Bone marrow (tissue), 2 donors: ENCODE measurements at regions not wholly inside any gene's neighbourhood (a gene's known extent, or its start where the extent isn't known, plus 50 kb on each side); places are given as distances from the start of the nearest gene placed in this dataset.
"Not testable (repeated sequence)": the region's sequence is repeated elsewhere in the genome, so short reads cannot be mapped to it uniquely, and the experiment has no call there.

Experiments used
- DNase-seq, 2 donors: peaks; one replicate each; lab custom pipeline; 2025; lab: John Stamatoyannopoulos, UW

DNA sequence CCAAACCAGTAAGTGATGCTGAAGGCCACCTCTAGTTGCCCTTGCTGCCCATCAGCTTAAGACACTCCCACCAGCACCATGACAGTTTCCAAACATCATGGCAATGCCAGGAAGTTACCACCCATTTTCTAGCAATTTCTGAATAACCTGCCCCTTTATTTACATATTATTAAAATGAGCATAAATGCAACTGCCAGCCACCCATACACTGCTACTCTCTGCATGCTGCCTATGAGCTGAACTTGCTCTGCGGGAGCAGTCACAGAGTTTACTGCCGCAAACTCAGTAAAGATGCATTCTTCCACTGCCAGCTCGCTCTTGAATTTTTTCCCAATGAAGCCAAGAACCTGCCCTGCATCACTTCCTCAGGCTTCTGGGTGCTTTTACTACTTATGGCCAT is 212.6 kb downstream of the SH2D4B start:
- DNase-seq, result no peak

DNA sequence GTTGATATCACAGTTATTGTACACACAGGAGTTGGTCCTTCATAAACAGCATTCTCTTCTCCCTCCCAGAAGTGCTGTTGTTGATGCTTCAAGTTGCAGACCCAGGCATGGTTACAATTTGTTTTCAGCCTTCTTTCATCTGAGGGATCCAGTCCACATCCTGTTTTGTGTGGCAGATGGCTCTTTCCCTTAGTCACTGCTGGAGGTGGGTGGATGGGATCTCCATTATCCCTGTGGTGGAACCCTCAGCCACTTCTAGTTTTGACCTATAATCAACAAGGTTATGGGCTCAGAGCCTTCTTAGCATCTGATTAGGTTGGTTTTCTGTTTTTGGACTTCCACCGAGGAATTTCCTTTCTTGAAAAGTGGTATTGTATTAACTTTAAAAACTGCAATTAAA is 214.2 kb downstream of the SH2D4B start:
- DNase-seq, result no peak

DNA sequence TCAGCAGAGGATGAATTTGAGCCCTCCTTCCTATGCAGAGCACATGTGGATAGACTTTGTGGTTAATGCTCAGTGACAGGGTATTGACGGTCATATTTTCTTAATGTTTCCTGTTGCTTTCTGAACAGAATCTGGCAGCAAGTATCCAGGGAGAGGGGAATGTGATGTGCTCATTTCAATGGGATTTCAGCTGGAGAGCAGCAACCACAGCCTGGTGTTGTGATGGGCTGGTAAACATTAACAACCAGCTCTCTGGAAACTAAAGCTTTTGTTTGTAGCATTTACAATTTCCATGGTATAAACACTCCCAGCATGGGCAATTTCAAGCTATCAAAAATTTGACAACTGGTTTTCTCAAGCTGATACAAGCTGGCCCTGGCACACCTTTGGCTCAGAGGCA is 215.9 kb downstream of the SH2D4B start:
- no peak for DNase-seq

DNA sequence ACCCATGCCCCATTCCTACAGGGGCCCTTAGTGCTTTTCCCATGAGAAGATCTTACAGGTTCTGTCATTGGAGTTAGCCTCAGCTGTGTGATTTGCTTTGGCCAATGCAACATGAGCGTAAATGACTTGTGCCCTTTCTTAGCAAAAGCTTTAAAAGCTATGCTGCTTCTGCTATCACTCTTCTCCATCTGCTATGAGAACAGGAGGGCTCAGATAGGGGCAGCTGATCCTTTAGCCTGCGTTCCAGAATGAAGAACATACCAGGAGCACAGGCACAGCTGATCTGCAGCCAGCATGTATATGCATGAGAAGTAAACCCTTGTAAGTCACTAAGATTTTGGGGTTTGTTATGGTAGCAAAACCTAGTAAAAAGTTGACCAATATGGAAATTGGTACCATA is 218.2 kb downstream of the SH2D4B start:
- DNase-seq, result no peak

DNA sequence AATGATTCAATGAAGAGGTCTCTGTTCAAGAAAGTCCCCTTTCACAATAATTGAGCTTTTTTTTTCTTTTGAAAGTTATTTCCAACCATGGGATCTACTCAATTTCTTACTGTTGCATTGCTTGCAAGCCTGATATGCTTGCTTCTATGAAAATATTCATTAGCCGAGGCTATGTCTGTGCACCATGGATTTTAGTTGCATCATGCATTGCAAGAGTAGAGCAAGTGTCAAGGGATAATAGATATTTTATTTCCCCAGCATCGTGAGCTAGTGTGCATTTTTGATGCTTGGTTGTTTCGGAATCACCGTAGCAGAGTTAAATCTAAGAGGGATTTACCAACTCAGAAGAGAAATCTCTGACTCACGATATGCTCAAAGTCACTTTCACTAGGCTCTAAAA is 222.0 kb downstream of the SH2D4B start:
- no peak for DNase-seq

DNA sequence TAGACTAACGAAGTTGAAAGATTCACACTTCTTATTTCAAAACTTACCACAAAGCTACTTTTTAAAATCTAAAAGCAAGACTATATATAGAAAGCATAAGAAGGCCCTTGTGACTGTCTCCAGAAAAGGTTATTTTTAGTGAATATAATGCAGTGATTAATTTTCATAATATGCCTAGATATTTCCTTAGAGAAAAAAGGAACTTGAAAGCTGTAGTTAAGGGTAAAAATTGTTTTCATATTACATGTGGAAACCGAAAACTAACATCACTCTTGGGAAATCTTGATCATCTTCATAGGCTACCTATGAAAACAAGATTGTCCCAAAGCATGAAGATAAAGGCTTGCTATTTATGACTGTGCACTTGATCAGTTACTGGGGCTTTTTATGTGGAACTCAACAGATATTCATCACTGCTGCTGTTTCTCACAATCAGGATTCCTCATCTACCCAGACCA is 223.2 kb downstream of the SH2D4B start:
- no peak for DNase-seq

DNA sequence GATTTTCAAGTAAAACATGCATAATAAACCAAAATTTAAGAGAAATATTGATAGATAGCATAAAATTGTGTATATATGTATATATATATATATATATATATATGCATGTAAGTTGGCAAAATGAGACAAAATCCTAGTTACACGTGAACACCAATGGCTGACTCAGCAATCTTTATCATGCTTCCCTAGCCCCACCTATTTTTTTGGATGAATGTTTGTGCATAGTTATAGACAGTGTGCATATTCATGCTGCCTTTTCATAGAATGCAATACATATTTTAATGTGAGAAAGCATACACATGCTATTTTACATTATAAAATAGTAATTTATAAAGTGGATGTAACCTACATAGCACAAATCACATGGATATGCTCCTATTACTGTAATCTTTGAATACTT is 230.3 kb downstream of the SH2D4B start:
- DNase-seq, result no peak

DNA sequence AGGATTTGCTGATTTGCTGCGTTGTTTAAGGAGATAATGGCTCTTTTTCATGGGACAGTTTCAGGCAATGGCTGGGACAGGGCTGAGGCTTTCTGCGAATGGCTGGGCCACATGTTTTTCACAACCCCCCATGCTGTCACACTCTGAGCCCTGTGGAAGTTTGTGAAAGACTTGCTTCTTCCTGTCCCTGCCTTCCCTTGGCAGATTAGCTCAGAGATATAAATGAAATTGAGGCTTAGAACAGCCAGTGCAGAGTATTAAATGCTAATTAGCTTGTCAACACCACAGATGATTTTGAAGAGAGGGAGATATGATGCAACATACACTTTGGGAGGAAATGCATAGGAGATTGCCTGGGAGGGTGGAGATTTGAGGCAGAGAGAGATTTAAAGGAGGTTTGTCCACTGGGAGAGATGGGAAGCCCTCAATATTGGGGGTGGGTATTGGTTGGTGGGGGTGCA is 232.0 kb downstream of the SH2D4B start:
- DNase-seq, result no peak

DNA sequence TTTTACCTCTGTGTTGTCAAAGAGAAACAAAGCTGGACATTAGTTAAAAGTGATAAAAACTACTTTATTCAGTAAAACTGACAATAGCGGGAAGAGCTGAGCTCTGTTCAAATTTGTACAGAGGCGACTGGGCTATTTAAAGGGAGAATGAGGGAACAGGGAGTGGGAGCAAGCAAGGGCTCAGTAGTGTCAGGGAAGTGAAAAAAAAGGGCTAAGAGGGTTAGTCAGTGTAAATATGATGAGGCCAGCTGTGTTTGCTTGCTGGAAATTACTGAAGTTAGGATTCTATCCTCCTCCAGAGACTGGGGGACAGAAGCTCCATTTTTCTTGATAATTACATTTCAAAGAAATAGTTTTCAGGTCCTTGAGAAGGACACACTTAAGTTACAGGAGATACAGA is 232.5 kb downstream of the SH2D4B start:
- DNase-seq, result no peak

DNA sequence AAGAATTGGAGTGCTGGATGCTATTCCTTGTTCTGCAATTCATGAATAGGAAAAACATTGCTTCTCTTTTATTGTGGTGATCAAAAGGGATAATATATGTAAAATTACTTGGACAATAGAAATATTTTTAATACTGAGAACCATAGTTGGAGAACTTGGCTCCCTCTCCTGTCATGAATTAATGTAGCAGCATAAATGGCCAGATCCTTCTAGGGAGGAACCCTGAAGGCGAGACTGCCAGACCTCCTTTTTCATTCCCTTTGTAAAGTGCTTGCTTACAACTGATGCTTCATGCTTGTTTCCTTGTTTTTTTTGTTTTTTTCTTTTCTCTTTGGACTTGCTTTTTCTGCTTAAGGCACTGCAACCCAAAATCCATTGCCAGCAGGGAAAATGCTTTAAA is 233.6 kb downstream of the SH2D4B start:
- DNase-seq, result no peak

DNA sequence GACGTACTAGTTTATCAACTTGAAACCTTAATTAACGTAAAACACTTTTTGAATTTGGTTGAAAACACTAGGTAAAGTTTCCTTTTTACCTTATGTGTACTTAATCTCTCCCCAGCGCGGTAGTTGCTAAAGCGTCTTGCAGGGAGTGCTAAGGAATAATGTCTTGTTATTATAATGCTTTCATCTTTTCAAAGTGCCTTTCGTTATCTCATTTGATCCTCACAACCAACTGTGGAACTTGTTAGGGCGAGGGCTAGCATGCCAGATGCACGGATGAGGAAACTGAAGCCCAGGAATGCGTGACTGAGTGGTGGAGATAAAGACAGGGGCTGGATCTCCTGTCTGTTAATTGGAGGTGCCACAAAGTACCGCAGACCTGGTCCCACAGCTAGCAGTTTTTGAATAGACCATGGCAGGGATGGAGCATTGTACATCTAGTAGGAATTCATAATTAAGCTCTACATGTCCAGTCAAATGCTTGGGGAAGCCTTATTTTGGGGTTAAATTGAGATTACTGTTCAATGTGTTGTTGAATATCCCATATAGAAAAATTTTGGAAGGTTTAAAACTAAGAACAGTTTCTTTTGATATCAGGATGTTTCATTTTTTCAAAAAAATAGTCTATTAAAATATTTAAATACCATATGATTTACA is 234.3 kb downstream of the SH2D4B start:
- no peak for DNase-seq

DNA sequence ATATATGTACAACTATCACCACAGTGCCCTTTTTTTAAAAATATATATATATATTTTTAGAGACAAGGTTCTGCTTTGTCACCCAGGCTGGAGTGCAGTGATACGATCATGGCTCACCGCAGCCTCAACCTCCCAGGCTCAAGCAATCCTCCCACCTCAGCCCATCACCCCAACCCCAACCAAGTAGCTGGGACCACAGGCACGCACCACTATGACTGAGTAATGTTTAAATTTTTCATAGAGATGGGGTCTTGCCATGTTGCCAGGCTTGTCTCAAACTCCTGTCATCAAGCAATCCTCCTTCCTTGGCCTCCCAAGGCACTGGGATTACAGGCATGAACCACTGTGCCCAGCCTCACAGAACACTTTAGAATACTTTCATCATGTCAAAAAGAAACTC is 234.9 kb downstream of the SH2D4B start:
- DNase-seq, result no peak

DNA sequence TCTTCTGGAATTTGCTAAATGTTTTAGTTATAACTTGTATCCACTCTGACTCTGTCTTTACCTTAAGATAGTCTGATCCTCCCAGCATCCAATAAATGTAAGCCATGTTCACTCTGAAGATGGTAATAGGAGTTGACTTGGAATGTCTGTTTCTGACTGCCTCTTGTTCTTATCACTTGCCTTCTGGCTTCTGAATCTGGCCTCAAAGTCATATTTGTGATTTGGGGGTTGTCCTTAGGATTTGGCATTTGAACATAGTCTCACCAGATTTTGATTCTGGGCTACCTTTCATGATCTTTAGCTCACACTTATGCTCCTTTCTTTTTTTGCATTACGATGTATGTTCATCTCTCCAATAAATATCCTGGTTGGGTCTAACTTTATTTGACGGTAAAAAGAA is 247.0 kb downstream of the SH2D4B start:
- no peak for DNase-seq

DNA sequence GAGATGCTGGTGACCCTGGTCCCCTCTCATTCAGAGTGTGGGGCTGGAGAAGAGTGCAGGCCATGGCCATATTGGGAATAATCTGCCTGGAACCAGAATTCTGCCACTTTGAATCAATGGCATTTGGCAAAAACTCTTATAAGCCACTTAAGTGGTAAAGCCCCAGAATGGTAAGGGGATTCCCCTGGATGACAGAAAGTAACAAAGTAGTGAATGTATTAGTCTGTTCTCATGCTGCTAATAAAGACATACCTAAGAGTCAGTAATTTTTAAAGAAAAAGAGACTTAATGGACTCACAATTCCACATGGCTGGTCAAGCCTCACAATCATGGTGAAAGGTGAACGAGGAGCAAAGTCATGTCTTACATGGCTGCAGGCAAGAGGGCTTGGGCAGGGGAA is 248.6 kb downstream of the SH2D4B start:
- DNase-seq, result no peak

DNA sequence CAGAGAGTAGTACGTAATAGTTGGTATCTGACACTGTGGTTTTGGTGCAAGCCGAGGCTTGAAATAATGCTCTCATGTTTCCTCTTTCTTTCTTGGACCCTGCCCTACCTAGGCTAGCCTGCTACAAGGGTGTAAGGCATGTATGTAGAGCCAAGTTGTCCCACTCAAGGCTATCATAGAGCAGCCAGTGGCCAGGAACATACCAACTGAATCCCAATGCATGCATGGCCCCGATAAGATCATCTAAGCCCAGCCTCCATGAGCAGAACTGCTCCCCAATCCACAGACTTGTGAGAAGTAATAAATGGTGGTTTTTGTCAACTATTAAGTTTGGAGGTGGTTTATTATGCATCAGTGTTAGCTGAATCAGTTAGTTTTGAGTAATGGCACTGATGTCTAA is 250.2 kb downstream of the SH2D4B start:
- no peak for DNase-seq

DNA sequence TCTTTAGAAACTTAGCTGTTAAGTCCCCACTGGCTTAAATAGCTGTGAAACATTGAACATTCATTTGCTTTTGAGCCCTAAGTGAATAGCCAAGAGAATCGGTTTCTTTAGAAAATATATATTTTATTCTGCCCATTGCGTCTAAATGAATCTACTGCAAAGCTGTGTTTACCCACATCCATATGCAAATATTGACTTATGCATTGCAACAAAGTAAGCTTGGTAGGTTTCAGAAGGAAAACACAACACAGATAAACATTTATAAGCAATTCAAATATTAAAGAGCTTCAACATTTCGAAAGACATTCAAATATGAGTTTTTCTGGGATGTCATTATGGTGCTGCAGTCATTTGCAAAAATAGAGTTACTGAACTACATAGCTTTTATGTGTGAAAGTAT is 257.3 kb downstream of the SH2D4B start:
- DNase-seq, result no peak

DNA sequence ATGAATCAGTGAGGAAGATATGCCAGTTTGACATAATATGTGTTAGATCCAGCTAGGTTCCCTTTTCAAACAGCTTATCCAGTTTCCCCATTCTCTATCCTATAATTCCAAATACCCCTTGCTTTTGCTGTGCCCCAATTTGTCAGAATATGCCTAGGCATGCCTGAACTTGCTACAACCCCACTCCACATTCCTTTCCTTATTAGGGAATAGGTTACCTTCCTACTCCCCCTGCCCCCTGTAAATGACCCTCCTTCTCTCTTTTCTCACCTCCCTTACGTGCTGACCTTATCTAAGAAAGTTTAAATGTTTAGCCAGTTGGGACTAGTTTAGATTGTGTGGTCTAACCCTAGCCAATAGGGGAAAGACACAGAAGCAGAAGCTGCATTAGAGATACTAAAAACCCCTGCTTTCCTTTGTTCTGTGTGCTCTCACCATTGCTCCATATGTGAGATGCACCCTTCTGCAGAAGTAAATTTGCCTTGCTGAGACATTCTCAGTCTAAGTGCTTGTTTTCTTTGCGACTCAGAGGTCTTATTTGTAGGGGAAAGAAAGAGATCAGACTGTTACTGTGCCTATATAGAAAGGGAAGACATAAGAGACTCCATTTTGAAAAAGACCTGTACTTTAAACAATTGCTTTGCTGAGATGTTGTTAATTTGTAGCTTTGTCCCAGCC is 267.8 kb downstream of the SH2D4B start:
- DNase-seq, result no peak

DNA sequence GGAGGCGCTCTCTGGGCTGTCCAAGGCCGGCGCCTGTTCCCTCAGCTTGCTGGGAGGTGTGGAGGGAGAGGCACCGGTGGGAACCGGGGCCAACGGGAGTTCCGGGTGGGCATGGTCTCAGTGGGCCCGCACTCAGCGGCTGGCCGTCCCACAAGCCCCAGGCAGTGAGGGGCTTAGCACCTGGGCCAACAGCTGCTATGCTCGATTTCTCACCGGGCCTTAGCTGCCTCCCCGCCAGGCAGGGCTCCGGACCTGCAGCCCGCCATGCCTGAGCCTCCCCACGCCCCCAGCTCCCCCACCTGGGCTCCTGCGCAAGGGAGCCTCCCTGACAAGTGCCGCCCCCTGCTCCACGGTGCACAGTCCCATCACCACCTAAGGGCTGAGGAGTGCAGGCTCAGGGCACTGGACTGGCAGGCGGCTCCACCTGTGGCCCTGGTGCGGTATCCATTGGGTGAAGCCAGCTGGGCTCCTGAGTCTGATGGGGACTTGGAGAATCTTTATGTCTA is 276.5 kb downstream of the SH2D4B start:
- DNase-seq, result no peak

DNA sequence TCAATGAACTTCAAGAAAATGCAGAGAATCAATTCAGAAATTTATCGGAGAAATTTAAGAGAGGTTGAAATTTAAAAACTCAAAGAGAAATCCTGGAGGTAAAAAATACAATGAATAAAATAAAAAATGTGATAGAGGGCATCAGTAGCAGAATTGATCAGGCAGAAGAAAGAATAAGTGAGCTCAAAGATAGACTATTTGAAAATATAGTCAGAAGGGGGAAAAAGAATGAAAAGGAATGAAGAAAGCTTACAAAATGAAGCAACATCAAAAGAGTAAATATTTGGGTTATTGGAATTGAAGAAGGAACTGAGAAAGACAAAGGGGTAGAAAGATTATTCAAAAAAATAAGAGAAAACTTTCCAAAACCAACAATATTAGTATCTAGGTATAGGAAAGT is 291.4 kb downstream of the SH2D4B start:
- DNase-seq, result no peak

DNA sequence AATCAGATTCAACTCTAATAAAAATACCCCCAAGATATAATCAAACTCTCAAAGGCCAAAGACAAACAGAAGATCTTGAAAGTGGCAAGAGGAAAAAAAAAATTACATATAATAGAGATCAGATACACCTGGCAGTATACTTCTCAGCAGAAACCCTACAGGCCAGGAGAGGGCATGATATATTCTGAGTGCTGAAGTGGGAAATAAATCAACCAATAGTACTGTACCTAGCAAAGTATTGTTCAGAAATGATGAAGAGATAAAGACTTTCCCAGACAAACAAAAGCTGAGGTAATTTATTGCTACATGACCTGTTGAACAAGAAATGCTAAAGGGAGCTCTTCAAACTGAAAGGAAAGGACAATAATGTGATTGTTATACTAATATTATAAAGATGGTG is 291.9 kb downstream of the SH2D4B start:
- no peak for DNase-seq

DNA sequence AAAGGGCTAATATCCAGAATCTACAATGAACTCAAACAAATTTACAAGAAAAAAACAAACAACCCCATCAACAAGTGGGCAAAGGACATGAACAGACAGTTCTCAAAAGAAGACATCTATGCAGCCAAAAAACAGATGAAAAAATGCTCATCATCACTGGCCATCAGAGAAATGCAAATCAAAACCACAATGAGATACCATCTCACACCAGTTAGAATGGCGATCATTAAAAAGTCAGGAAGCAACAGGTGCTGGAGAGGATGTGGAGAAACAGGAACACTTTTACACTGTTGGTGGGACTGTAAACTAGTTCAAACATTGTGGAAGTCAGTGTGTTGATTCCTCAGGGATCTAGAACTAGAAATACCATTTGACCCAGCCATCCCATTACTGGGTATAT is 295.0 kb downstream of the SH2D4B start:
- not testable (repeated sequence) for DNase-seq

DNA sequence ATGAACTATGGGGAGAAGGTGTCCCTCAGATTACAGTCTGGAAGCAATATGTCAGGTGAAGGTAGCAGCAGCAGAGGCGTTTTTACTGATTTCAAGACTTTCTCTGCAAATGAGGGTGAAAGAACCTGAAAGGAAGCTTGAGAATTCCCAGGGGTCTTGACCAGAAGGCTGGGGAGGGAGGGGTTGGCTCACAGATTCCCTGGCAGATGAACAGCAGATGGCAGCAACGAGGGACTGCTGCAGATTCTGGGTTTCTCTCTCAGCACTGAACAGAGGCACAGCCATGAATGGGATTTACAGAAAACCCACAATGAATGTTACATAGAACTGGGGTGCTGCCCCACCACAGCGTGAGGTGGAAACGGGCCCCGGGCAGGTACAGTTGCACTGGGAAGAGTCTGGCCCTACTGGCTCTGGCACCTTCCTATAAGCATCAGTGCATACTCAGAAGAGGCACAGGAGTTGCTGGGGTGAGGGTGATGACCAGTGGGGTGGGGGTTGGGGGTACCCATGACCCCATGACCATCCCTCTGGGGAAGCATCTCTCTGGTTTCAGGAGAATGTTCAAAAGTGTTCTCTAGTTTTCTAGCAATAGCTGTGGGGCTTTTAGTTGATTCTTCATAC is 317.8 kb downstream of the SH2D4B start:
- no peak for DNase-seq

DNA sequence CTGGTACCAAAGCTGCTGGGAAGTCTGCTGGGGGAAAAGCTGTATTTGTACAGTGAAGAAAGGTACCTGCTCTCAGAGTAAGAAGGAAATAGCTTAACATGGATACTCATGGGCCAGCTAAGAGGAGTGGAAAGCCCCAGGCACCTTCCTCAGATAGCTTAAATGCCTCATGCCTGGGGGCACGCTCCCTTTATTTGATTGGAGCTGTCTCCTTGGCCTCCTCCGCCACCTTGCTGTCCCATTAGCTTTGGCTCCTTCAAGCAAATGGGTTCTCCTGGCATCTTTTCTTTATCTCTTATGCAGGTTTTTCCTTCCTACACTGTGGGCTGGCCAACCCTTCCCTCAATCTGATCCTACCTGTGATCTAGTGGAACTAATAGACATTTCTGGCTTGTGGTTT is 318.5 kb downstream of the SH2D4B start:
- DNase-seq, result no peak
